SIG-M5 (cell line): ENCODE measurements at regions not wholly inside any gene's neighbourhood (a gene's known extent, or its start where the extent isn't known, plus 50 kb on each side); places are given as distances from the start of the nearest gene placed in this dataset.
"Not testable (repeated sequence)": the region's sequence is repeated elsewhere in the genome, so short reads cannot be mapped to it uniquely, and the experiment has no call there.

Source experiments
- DNase-seq: peaks from one replicate; lab custom pipeline; 2025; lab: John Stamatoyannopoulos, UW

DNA sequence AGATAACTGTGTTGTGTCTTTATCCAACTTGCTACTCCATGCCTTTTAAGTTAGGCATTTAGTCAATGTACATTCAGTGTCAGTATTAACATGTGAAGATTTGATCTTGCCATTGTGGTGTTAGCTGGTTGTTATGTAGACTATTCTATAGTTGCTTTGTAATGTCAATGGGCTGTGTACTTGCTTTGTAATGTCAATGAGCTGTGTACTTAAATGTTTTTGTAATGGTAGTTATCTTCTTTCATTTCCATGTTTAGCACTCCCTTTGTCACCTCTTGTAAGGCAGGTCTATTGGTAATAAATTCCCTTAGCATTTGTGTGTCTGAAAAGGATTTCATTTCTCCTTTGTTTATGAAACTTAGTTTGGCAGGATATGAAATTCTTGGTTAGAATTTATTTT, 53.4 kb downstream of the MC4R start:
- no peak for DNase-seq

DNA sequence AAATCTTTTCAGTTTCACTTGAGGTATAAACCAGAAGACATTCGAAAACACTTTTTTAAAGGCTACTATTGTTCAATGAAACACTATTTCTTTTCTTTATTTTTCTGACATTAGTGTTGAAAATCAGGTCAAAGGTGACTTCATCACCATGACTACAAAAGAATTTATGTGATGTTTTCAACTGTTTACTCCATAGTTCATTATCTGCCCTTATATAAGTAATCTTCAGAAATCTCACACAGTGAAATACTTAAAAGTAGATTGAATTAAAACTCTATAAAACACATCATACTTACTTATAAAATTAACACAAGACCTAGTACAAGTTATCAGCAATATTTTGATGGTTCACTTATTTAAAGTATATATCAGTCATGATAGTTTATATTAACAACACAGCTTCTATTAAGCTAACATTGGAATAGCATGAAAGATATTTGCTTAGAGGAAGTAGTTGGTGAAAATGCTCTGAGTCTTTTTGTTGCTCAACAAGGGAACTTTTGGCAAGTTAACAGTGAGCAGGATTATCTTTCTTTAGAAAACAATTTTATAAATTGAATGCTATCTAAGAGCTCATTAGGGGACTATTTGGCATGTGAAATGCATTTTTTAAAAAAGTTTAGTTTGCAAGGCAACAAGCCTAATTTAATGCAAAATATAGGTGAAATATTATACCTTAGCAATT, 60.8 kb downstream of the MC4R start:
- no peak for DNase-seq

DNA sequence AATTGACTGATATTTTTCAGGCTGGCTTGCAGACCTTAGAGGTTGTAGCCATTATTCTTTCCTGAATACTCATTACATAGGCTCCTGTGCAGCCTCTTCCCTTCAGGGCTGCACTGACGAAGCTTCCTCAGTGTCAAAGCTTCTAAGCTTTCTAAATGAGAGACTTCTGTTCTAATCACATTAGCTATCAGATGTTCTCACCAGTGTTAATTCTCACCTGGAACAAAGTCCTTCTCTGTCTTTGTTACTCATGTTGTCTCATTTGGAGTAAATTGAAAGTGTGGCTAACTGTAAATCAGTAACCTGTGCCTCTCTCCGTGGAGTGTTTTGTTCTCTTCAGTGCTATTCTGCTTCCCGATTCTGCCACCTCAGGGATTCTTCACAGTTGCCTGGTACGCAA, 76.9 kb downstream of the MC4R start:
- no peak for DNase-seq

DNA sequence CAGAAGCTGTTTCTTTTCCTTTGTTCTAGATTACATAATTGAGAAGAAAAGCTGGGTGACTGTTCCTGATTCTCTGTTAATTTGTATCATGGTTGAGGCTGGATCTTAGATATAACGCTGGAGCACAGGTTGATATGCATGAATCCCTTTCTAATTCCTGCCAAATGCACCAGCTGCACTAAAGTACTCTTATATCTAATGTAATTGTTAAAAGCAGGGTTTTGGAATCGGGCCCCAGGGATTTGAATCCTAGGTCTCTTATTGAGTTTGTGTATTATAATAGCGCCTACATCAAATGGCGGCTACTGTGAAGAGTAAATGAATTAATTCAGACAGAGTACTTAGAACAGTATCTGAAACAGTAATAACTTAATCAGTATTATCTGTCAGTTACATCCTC, 80.4 kb downstream of the MC4R start:
- DNase-seq, result no peak

DNA sequence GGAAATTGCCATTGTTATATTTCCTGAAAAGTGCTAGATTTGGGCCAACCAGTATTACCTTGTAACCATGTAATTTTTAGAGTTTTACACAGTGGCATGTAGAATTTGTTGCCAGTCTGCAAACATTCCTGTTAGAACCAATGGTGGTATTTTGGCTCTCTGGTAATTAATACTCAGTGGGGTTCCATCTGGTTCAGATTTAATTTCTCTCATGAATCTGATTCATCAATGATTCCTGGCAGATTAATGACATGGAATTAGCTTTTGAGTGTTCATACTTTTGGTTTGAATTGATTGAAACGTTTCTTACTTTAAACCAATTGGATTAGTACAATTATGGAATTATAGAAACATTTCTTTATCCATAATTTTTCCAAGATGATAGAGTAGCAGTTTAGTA, 93.2 kb downstream of the MC4R start:
- no peak for DNase-seq

DNA sequence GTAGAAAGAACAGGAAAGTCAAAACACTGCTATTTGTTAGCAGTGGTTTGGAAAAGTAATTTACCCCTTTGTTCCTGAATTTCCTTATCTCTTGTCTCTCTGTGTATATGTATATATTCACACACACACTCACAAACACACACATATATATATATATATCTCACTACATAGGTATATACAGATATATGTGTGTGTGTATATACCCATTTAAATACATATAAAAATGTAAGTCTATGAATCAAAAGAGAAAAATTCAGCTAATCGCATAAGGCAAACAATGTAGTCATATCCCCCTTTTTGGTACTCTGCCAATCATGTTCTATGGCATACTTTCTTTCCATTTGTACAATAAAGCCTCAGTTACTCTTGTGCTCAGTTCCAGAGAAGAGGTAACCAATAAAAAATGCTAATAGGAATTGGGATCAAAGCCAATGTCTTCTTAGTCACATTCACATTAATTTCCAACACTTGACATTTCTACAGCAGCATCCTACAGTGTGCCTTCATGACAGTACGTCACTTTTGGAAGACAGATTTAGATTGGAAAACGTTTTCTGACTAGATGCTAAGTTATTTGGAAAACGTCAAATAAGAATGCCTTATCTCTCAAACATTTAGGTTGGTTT, 94.6 kb downstream of the MC4R start:
- DNase-seq, result no peak

DNA sequence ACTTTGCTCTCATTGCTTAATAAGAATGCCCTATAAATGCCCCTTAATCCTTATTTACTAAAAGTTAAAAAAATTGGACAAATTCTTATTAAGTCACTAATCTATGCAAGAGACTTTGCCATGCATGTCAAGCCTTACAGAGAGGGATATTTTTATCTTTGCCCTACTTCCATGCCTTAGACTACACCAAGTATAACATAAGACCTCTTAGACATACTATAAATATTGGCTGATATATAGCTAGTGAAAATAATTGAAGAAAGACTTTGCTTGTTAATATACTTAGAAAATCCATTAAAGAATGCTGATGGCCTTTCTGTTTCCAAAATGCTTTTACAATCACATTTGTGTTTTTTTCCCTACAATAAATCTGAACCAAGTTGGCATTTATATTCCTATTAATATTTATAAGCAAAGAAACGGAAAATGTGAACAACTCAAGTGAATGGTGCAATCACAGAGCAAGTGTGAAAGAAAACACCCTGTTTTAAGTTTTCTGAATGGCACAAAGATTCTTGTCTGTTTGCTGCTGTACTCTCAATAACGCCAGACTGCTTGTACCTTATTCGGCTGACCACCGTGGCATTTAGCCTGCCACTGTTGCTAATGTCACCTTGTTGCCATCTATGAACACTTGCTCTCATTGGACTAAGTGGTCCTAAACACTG, 105.0 kb downstream of the MC4R start:
- DNase-seq, result no peak

DNA sequence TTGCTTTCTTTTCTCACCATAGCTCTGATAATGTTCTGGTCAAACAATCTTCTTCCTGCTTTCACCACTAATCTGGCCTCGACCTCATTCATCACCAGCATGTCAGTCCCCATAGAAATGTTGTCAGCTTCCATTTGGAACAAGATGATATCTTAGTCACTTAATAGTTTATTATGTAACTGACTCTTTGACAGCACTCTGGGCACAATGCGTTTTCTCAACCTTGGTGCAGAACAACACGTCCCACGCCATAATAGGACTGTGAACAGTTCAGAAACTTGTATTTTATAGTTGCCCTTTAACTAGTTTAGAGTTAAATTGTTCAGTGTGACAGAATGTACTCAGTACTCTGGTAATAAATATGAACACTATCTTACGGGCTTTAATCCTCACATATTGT, 106.0 kb downstream of the MC4R start:
- DNase-seq, result no peak

DNA sequence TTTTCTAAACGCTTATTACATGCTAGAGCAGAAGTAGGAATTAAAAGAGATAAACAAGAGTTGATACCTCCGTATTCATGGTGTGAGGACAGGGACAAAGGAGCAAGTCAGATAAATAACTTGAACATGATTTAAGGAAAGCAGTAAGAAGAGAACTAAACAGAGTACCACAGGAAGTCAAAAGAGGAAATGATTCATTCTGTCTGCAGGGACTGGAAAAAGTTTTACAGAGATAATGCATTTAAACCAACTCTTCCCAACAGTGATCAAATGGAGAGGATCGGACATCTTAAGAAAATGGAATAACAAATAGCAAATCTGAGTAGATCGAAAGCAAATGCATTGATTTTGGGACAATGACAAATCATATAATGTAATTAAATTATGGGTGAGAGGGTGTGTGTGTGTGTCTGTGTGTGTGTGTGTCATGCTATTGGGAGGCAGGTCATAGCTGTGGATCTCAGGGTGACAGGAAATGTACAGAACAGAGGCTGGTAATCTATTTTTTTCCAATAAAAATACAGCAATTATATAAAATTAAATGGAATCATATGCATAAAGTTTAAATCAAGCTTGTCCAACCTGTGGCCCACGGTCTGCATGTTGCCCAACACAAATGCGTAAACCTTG, 113.4 kb downstream of the MC4R start:
- no peak for DNase-seq

DNA sequence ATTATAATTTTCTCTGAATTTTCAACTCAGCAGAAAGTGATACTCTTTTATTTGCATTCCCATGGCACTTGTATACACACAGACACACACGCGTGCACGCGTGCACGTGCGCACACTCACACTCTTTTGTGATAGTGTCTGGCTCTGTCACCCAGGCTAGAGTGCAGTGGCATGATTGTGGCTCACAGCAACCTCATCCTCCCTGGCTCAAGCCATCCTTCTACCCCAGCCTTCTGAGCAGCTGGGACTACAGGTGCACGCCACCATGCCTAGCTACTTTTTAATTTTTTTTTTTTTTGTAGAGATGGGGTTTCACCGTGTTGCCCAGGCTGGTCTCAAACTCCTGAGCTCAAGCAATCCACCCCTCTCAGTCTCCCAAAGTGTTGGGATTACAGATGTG, 123.2 kb downstream of the MC4R start:
- DNase-seq, result no peak

DNA sequence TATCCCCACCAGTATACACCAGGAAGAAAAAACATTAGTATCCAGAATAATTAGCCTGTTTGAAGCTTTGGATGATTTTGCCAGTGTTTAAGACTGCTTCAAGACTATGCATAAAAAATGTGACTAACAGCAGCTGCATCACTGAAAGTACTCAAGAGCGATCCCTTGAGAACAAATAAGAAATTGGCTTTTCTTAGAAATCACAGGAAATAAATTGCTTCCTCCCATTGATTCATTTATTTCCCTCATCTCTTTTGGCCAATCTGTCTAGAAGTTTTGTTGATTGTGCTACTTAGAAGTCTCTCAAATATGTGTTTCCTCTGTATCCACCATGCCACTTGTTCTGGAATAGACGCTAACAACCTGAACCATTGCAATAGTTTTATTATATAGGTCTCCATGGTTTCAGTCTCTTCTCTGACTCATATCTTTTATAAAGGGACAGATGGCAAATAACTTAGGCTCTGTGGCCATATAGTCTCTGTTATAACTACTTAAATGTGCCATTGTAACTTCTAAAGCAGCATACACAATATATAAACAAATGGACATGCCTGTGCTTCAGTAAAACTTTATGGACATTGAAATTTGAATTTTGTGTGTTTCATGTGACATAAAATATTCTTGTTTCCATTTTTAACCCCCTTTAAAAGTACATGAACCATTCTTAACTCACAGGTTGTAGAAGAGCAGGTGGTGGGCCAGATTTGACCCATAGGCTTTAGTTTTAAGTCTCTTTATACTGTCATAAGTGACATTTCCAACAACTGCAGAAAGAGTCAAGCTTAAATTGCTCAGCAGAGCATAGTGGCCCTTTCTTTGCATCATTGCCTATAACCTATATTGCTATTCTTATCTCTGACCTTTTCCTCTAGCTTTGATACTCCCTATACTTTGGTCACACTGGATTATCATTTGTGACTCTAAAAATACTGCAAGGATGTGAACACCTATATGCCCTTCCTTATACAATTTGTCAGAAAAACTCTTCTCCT, 123.9 kb downstream of the MC4R start:
- DNase-seq, result no peak

DNA sequence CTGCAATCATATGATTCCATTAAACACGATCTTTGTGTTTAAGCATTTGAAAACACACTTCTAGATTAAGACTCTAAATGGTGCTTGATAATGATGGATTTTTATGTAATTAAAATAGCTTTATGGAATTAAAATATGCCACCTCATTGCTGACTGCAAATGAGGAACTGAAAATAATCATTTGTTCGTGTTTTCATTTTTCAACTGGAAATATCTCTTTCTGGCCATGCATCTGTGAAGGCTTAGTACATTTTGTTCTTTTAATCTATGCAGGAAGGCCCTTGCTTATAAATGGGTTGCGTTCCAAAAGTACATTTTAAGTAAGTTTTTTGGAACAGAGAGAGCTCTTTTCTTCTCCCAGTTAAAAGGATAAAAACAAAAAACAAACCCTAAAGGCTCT, 125.5 kb downstream of the MC4R start:
- DNase-seq, result no peak

DNA sequence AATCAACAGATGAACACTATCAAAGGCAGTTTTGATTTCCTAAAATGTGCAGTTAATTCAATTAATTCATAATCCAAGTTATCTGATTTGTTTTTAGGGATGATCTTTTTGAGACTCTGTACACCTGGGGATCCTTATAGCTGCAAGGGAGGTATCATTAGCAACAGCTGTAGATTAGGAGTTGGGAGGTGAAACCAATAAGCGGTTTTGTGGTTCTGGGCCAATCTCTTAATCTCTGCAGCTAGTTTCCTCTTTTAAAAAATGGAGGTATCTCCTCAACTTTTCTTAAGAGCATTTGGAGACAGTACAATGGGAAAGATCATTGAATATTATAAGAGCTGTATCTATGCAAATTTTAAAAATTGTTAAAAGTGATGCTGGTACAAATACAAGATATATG, 126.0 kb downstream of the MC4R start:
- no peak for DNase-seq

DNA sequence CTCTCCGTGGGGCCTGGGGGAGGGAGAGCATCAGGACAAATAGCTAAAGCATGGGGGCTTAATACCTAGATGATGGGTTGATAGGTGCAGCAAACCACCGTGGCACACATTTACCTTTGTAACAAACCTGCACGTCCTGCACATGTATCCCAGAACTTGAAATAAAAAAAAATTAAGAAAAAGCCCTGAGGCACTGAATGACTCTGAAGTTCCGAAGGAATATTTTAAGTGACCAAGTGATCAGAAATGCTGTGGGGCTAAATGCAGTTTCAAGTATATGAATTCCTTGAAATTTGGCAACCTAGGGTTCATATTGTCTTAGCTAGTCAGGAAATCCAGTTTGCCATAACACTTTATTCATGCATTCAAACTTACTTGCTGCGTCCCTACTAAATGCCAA, 127.5 kb downstream of the MC4R start:
- DNase-seq, result no peak

DNA sequence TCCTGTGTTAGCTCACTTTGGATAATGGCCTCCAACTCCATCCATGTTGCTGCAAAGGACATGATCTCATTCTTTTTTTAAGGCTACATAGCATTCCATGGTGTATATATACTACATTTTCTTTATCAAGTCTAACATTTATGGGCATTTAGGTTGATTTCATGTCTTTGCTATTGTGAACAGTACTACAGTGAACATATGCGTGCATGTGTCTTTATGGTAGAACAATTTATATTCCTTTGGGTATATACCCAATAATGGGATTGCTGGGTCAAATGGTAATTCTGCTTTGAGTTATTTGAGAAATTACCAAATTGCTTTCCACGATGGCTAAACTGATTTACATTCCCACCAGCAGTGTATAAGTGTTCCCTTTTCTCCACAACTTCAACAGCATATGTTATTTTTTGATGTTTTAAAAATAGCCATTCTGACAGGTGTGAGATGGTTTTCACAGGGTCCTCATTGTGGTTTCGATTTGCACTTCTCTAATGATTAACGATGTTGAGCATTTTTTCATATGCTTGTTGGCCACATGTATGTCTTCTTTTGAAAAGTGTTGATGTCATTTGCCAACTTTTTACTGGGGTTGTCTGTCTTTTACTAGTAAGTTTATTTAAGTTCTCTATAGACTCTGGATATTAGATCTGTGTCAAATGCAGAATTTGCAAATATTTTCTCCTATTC, 133.4 kb downstream of the MC4R start:
- not testable (repeated sequence) for DNase-seq

DNA sequence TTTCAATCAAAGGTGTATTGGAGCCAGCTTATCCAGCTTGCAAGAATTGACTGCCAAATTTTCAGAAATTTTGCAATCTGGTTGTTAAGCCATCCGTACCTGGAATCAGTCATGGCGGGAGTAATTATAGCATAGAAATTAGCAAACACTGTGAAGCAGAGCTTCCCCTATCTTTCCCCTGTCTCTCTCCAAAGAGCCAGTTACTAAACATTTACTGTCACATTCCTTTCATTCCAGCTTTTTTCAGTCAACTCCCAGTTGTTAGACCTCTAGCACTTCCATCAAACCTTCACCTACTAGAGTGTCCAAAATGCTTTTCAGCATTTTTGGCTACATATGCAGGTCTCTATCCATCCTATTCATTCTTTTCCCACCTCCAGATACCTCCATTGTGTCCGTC, 137.4 kb downstream of the MC4R start:
- DNase-seq, result no peak

DNA sequence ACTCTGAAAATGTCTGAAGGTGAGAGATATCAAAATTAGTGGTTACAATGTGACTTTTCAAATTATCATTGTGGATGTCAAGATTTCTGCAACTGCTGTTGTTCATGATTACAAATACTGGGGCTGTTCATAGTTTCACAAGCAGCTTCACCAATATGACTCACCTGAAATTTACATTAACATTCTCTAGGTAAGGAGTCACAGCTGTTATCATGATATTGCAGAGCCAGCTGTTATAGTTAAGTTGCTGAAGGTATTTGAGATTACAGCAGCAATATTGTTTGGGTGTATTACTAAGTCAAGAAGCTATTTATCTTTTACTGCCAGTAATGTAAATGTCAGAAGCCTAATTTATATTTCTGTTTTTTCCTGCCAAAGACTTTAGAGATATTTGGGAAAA, 140.0 kb downstream of the MC4R start:
- no peak for DNase-seq

DNA sequence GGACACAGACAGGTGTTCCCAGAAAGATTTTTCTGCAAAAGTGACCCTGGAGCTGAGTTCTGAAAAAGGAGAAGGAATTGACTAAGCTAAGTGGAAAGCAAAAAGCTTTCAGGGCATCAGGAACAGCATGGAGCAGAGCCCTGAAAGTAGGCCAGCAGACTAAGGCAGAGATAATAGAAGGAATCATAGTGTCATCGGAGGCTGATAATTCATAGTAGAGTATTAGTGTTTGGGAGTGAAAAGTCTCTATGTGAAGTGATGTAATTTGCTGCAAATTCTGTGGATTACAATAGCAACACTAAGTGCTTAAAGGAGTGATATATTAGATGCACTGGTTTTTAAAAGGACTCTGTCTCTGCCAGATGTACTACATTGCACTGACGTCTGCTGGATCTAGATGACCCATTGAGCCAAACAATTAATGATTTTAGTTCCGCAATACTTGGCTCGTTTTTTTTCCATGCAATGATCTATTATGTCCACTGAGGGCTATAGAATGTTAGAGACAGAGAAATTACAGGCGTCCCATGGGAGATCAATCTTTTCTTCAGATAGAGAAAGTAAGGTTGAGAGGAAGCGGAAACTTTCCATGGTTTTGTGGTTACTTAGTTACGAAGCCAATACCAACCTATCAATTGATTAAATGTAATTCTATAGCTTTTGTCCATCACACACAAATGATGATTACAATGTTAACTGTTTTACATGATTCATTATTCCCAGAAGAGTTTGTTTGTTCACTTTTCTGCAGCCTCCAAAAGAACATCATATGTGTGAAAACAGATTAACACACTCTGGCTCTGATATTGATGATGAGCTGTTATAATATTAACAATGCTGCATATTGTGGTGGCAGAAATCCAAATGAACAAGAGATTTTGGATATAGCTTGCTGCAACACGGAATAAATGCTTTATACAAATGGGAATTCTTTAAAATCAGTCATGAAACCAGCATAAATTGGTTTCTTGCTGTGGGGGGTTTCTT, 143.7 kb downstream of the MC4R start:
- DNase-seq, result no peak

DNA sequence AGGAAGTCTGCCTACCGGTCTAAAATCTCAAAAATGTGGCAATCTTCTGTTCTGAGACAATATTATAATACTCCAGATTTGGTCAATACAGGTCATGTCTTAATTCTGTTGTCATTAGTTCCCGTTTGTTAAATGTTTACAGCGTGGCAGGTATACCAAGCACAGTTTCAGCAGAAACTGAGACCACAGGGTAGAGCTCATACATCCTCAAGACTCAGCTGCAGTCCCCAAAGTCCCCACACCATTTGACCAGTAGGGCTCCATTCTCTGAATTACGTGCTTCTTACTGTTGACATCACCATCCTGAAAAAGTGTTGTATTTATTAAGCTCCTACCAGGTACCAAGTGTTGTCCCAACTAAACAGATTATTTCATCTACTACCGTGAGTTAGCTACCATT, 157.1 kb downstream of the MC4R start:
- DNase-seq, result no peak

DNA sequence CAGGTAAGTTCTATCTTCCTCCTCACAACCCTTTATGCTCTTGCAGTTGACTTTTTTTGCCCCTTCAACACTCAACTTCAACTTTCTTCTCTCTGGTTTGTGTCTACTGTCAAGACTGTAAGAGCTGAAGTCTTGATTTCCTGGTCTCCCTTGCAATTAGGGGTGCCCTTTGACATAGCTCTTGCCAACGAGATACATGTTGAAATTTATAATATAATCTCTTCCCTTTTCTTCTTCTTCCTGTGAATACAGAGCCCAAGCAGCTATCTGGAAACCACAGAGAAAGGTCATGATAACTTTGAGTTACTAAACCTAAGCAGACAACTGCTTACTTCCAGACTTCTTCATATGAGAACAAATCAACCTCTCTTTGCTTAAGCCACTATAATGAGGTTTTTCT, 163.5 kb downstream of the MC4R start:
- no peak for DNase-seq
